GM13977 (cell line): ENCODE measurements at regions not wholly inside any gene's neighbourhood (a gene's known extent, or its start where the extent isn't known, plus 50 kb on each side); places are given as distances from the start of the nearest gene placed in this dataset.

Experiments
- DNase-seq: peaks from one replicate; pipeline ENCODE4 v3.0.0; 2012; ENCODE audit warnings: low spot score
- in situ Hi-C: fragments of 300-500 bp; cut with MboI; formaldehyde crosslinking; loops from one replicate; pipeline ENCODE4 v1.12.0; 2022; ENCODE audit warnings: low sequenced_read_pairs, low pct_unique_long_range_greater_than_20kb, mixed read lengths, inconsistent platforms; ENCODE audit not compliant: unreplicated experiment
- TF ChIP-seq, protein P1 (sequence below): IDR thresholded peaks from 2 replicates; pipeline ENCODE4 v1.5.1; 2012; ENCODE audit warnings: mild to moderate bottlenecking, control low read depth; ENCODE audit not compliant: insufficient read depth; ENCODE audit errors: extremely low read depth, missing control alignments

DNA sequence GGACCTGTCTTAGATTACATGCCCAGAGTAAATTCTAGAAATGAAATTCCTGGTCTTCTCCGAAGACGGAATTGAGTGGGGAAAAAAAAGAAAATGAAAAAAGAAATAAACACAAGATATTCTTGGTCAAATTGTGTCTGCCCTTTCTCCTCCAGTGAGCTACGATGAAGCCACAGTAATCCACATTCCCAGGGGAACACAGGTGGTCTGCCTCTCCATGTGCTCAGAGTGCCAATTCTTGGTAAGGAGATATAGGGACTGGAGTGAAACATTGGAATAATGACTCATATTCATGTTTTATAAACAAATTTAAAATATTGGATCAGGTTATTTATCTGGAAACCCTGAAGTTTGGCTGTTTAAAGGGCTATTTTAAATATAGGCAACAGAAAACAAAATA, 54.2 kb upstream of the MGST2 start:
- TF ChIP-seq, protein P1, sequence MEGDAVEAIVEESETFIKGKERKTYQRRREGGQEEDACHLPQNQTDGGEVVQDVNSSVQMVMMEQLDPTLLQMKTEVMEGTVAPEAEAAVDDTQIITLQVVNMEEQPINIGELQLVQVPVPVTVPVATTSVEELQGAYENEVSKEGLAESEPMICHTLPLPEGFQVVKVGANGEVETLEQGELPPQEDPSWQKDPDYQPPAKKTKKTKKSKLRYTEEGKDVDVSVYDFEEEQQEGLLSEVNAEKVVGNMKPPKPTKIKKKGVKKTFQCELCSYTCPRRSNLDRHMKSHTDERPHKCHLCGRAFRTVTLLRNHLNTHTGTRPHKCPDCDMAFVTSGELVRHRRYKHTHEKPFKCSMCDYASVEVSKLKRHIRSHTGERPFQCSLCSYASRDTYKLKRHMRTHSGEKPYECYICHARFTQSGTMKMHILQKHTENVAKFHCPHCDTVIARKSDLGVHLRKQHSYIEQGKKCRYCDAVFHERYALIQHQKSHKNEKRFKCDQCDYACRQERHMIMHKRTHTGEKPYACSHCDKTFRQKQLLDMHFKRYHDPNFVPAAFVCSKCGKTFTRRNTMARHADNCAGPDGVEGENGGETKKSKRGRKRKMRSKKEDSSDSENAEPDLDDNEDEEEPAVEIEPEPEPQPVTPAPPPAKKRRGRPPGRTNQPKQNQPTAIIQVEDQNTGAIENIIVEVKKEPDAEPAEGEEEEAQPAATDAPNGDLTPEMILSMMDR, result no peak
- in situ Hi-C loops, result loop anchor here (25.0 kb wide), 1 partner anchor 651 kb away; no protein-coding TSS in a partner anchor

DNA sequence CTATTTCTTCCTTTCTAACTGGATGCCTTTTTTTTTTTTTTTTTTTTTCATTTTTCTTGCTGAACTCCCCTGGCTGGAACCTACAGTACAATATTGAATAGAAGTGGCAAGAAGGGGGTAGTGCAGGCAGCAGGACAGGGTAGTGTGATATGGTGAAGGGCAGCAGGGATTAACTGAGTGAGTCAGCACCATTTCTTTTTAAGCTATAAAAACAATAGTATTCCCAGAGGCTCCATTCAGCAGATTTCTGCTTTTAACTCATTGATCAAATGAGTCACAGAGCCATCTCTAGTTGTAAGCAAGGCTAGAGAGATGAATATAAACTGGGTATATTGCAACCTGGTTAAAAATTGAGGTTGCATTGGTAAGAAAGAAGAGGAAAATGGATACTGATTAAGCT, 53.6 kb upstream of the SETD7 start:
- in situ Hi-C loops, result loop anchor here (25.0 kb wide), 1 partner anchor 653 kb away; no protein-coding TSS in a partner anchor
- DNase-seq, result no peak
- TF ChIP-seq, protein P1, result no peak

More for the DNA sequence above, 54.2 kb upstream of the MGST2 start:
- no peak for DNase-seq

DNA sequence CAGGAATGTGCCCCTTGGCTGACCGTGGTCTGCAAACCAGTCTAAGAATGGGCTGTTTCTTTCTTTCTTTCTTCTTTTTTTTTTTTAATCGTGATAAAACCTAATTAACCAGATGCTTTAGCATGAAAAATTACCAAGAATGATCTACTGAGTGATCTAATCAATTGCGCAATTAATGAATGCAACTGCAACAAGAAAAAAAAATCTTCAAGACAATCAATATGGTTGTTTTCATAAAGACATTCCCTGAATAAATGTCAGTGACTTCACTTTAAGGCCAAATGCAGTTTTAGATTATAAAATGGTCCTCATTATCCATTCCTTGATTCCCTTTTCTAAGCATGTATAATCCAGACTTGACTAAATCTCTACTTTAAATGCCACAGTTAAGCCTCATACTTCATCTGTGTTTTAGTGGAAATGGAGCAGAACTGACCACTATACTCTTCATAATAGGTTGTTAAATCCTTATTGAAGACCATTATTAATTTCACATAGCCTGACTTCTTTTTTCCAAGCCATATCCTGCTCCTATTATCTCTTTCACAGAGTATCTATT, 51.6 kb upstream of the SETD7 start:
- no peak for DNase-seq
- TF ChIP-seq, protein P1, result no peak
- in situ Hi-C loops, result loop anchor here (25.0 kb wide), 1 partner anchor 655 kb away; no protein-coding TSS in a partner anchor

DNA sequence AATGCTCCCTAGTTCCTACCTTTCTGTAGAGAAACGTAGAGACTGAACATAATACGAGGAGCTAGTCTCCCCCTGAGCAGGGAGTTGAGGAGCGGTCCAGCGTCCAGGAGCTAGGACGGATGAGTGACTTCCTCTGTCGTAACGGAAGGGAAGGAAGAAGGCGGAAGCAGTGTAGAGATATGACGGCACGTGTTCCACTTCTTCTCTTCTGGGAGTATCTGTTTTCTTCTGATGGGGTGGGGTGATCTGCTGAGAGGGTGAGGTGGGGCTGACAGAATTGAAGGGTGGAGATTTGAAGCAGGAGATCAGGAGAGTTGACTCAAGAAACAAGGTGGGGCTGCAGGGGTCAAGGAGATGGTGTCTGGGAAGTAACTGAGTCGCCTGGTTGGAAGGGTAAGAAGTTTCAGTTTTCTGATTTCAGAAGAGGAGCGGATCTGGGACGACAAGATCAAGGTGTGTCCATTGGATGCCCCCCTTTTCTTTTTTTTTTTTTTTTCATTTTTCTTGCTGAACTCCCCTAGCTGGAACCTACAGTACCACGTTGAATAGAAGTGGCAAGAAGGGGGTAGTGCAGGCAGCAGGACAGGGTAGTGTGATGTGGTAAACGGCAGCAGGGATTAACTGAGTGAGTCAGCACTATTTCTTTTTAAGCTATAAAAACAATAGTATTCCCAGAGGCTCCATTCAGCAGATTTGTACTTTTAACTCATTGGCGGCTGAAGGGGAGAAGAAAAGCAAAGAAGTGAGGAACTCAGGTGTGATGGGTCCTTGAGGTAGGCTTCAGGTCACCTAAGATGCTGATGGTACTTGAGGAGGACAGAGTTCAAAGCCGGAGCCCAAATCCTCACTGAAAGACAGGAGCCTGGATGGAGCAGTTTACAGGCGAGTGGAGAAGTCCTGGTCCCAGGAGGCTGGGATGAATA, 50.8 kb upstream of the SETD7 start:
- no peak for DNase-seq
- TF ChIP-seq, protein P1, result no peak
- in situ Hi-C loops, result loop anchor here (25.0 kb wide), 1 partner anchor 655 kb away; no protein-coding TSS in a partner anchor

DNA sequence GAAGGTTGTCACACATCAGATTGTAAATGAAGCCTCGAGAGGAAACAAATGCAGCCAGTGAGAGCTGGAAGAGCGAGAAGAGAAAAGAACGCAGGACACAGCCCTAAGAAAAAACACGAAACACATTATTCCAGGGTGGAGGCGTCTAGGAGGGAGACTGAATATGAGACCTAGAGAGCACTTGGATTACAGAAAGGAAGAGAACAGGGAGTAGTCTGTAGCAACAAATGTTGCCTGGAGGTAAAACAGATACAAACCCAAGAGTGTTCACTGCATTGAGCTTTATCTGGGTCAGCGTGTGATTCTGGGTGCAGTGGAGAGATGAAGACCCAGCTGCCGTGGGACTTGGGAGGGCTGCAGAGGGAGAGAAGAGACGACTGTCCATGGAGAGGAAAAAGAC, 50.1 kb upstream of the SETD7 start:
- TF ChIP-seq, protein P1, result no peak
- in situ Hi-C loops, result loop anchor here (25.0 kb wide), 1 partner anchor 656 kb away; no protein-coding TSS in a partner anchor
- DNase-seq, result no peak
